NCI-H2171 (cell line): ENCODE measurements at regions not wholly inside any gene's neighbourhood (a gene's known extent, or its start where the extent isn't known, plus 50 kb on each side); places are given as distances from the start of the nearest gene placed in this dataset.
"Not testable (repeated sequence)": the region's sequence is repeated elsewhere in the genome, so short reads cannot be mapped to it uniquely, and the experiment has no call there.

ENCODE experiments used
- DNase-seq: peaks from one replicate; lab custom pipeline; 2025; lab: John Stamatoyannopoulos, UW

DNA sequence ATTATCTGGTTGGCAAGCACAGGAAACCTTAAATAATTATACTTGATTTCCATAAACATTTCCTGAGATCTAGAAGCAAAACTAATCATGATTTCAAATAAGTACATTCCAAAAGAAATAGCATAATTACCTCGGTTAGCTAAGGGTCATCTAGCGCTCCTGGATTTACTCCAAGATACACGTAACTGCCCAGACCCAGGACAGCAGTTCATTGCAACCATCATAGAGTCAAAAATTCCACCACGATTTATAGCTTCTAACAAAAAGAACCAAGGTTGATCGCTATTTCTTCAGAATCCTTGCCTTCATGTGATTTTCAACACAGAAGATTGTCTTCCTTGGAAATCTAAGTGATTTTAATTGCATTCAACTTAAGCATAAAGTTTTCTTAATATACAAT, 1235.5 kb upstream of the TENM3 start:
- DNase-seq, result no peak

DNA sequence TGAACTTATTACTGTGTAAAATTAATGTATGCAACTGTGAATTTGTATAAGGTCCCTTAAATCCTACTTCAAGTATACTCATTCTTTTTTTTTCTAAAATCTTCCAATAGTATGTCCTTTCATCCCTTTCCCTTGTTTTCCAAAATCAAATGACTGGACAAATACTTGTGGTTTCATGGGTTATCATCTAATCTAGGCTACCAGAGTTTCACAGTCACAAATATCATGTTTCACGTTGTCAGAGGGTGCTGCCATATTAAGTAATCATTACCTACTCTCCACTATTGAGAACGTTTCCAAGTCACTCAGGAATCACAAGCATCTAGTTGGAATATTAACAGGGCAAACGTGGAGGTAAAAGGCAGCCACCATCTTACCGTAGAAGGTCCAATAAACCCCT, 1235.0 kb upstream of the TENM3 start:
- DNase-seq, result no peak

DNA sequence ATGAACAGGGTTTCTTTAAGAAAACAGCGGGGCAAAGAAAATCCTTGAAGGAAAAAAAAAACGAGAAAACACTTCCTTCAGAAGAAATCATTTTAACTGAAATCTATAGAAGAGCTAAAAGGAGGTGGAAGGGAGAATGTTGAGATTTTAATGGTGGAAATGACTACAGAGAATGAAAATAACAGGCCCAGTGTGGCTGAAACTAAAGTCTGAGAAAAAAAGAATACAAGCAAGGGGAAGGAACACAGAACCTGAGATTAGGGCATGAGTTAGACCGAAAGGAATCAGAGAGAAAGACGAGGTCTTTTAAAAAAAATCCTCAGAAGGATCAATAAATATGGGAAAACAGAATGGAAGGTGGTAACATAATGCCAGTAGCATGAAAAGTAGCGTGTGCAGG, 1230.0 kb upstream of the TENM3 start:
- DNase-seq, result no peak

DNA sequence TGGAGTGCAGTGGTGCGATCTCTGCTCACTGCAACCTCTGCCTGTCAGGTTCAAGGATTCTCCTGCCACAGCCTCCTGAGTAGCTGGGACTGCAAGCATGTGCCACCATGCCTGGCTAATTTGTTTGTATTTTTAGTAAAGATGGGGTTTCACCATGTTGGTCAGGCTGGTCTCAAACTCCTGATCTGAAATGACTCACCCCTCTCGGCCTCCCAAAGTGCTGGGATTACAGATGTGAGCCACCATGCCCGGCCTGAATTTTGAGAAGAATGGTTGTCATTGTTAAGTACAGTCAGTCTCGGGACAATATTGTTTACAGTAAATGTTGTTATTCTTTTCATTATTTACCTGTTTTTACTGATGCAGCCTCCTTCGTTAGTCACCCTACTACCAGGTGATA, 1226.2 kb upstream of the TENM3 start:
- no peak for DNase-seq

DNA sequence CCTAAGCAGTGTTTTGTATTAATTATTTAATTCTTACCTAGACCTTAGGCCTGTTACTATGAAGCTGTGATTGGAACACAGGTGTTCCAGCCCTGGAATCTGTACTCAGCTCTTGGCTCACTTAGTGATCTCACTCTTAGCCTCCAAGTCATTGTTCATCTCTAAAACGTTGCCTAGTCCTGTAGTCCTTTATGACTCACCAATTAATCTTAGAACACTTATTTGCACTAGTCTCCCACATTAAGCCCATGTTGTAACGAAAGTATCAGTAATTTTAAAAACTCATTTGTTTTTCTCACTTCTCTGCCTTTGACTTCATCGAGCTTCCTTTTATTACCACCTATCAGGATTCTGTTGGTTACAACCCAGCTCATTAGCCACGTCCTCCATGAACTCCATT, 1224.7 kb upstream of the TENM3 start:
- DNase-seq, result no peak

DNA sequence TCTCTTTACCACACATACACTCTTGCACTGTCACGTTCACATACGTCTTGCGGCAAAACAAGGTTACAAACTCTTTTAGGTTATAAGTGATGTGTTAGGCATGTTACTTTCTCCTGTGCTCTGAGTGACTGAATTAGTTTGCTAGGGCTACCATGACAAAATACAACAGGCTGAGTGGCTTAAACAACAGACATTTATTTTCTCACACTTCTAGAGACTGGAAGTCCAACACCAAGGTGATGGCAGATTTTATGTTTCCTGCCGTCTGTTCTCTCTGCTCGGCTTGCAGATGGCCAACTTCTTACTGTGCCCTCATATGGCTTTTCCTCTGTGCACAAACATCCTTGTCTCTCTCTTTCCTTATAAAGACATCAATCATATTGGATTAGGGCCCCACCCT, 1224.3 kb upstream of the TENM3 start:
- DNase-seq, result no peak

DNA sequence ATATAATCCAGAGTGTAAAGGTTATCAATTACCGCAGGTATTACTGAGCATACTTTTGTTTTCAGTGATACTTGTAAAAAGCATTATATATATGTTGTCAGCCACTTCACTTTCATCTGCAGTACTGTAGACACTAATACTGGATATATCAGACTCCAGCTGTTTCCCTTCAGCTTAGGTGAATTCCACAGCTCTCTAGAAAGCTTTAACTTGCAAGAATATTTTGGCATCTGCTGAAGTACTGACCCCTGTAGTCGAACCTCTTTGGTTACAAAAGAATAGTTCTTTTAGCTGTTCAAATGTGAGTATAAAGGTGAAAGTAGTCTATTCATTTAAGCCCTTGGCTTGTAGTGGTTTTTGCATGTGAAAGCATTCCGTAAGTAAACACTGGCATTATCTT, 1222.7 kb upstream of the TENM3 start:
- DNase-seq, result no peak

DNA sequence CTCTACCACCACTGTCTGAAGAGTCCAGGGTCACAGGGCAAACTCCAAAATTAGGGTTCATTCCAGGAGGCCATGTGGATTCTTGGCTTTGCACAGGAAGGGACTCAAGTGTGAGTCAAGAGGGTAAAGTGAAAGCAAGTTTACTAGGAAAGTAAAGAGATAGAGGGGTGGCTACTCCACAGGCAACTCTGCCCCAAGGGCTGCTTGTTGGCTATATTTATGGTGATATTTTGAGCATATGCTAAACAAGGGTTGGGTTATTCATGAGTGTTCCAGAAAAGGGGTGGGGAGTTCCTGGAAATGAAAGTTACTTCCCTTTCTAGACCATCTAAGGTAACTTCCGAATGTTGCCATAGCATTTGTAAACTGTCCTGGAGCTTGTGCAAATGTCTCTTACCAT, 1222.0 kb upstream of the TENM3 start:
- DNase-seq, result no peak

DNA sequence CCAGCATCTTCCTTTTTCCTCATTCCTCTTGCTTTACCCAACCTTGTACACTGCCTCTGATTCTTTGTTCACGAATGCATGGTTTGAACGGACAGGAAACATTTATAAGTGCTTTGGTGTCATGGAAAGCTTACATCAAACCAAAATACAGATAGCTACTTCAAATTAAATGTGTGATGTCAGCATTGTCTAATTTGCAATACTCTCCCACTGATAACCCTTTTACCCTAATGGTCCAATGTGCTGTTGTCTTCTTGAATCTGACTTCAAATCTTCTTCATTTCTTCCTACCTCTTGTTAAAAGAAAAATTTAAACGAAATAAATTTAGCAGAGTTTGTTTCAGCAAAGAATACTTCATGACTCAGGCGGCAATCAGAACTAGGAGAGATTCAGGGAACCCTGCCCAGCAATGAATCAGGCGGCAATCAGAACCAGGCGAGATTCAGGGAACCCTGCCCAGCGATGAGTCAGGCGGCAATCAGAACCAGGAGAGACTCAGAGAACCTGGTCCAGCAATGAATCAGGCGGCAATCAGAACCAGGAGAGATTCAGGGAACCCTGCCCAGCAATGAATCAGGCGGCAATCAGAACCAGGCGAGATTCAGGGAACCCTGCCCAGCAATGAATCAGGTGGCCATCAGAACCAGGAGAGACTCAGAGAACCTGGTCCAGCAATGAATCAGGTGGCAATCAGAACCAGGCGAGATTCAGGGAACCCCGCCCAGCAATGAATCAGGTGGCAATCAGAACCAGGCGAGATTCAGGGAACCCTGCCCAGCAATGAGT, 1212.9 kb upstream of the TENM3 start:
- not testable (repeated sequence) for DNase-seq

DNA sequence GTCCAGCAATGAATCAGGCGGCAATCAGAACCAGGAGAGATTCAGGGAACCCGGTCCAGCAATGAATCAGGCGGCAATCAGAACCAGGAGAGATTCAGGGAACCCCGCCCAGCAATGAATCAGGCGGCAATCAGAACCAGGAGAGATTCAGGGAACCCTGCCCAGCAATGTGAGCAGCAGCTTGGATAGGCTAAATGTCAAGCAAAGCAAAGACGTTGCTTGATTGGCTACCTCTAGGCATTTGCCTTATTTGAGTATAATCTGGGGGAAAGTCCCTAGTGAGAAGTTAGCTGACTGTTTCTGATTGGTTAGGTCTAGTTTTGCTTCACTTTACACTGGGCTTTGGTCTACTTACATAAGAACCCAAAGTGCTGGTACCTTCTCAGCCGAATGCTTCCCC, 1212.2 kb upstream of the TENM3 start:
- no peak for DNase-seq

DNA sequence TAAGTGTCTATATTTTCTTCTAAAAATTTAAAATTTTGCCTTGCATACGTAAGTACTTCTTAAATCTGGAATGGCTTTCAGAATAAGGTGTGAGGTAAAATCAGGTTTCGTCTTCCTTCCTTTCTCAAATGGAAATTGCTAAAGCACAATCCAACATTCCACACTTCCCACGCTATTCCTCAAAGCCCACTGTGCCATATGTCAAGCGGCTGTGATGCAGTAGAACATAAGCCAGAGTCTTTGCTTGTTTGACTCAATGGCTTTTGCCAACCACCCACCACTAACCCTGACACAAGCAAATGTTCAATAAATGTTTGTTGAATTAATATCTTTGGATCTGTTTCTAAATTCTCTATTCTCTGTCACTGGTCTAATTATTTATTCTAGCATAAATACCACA, 1199.7 kb upstream of the TENM3 start:
- DNase-seq, result no peak

DNA sequence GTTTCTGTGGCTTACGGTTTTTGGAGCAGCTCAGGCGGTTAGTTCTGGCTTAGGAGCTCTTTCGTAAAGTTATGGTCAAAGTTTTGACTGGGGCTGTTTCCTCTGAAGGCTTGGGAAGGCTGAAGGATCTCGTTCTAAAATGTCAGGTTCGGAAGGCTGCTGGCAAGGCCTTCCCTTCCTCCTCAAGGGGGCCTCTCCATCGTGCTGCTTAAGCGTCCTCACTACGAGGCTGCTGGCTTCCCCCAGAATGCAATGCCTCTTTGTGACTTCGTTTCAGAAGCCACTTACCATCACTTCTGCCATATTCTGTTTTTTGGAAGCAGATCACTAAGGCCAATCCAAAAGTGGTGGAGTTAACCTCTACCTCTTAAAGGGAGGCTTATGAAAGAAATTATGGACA, 1196.4 kb upstream of the TENM3 start:
- no peak for DNase-seq

DNA sequence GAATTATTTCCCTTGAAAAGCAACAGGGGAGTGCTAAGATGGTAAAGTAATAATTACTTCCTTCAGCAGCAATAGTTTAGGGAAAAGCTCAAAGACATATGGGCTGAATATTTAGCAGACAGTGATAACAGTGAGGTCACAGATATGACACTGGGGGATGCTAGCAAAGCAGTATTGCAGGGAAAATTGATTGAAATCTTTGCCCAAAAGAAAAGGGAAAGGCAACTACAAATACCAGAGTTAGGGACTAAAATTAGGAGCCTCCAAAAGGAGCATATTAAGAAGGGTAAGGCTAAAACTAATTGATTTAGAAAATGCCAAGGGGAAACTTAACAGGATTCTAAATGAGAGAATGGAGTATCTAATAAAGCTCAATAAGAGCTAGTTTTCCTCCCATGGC, 1191.3 kb upstream of the TENM3 start:
- no peak for DNase-seq

DNA sequence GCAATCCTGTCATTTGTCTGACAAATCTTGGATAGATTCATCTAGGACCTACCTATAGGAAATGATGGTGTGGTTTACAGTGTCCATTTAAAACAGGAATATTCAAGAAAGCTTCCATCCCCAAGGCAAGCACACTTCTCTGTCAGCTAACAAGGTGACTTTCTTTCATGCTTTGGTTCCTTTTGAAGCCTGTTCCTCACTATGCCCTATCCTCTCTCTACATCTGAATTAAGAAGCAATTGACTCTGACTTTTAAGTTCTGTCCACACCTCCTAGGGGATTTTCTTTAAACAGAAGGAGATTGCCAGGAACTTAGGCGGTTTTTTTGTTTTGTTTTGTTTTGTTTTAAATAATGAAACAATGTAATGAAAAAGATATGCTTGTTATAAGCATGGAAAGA, 1181.4 kb upstream of the TENM3 start:
- no peak for DNase-seq

DNA sequence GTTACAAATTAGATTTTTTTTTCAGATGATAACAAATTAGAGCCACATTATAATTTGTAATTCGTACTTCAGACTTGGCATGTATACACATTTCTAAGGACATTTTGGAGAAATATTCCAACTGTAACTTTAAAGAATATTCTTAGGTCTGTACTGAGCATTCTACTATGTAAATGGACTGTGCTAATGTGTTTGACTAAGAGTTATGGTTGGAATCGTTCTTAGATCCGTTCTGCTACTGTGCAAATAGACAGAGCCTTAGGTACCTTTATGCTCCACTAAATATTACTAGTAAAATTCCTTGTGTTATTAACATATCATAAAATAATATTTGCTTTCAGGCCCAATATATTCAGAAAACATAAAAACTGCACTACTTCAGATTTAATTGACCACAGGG, 1180.0 kb upstream of the TENM3 start:
- DNase-seq, result no peak

DNA sequence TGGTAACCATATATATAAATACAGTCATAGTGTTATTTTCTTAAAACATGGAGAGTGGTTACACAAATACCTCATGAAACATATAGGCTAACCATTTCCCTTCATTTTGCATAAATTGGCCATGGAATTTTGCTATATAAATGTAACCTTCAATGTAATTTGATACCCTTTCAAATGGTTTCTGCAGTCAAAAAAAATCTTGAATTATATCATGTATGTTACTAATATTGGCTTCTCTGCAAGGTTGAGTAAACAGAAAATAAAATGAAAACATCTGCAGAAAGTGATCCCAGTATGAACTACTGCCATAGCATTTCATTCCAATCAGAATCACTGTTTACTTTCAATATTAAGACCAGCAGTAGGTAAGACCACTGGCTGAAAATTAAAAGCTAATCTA, 1165.9 kb upstream of the TENM3 start:
- DNase-seq, result no peak

DNA sequence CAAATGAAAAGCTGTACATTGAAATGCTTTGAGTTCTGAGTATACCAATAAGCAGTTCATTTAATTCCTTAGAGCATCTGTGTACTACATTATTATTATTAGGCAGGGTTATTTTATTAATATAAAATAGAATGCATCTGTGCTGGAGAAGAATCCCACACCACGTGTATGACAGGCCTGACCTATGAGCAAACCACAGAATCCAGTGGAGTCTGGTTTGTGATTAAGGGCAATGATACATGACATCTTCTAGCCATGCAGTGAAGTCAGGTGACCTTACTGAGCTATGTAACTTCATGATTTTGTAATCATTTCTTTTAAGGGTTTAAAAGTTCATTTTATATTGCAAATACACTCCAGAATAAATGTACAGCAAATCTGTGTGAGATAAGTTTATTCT, 1165.0 kb upstream of the TENM3 start:
- no peak for DNase-seq

DNA sequence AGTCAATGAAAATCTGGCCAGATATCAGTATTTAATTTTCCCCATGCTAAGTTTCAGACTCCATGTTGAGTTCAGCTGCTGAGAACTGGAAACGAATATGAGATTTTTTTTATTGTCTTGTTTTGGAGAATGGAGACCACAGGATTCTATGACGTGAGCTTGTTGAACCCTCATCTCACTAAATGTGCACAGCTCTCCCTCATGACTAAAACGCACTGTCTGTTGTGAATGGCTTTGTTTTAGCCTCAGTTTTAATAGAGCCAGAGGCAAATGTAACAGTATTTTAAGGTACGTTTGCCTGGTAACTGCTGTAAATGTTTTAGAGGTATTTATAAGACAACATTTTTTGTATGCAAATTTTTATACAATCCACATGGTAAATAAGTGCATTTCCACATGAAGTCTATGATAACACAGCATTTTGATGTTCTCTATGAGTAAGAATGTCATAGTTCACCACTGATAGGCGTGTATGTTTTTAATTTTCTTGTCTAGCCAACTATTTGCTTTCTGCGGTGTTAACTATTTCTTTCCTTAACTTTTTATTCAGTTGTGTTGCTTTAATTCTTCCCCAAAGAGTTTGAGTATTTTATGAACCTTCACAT, 1159.3 kb upstream of the TENM3 start:
- no peak for DNase-seq

DNA sequence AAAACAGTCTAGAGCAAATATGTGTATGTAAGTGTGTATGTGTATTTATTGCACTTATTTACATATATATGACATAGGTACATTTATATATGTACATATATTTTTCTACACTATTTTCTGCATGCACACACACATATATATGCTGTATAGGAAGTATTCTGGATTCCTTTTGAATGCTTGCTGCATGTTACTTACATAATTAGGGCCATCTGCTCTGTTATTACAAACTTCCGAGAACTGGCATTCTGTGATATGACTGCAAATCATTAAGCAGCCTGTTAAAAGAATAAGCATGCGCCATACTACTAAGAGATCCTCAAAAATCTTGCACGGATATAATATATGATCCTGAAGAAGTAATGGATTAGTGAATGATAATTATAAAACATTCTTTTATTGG, 1157.6 kb upstream of the TENM3 start:
- DNase-seq, result no peak

DNA sequence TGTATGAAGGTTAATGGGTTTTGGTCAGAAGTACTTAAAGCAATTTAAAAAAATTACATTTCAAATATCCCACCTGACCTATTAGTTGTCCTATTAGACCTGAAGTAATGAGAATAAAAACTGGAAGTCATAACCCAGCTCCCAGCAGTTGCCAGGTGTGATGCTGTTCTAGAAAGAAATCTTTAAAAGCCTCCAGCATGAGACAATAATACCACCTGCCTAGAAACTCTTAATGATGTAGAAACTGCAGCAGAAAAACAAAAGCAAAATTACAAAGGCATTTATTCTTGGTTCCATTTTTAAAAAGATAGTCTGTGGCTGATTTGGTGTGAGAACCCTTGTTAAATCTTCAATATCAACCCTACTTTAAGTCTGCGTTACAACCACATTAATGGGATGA, 1137.7 kb upstream of the TENM3 start:
- DNase-seq, result no peak

DNA sequence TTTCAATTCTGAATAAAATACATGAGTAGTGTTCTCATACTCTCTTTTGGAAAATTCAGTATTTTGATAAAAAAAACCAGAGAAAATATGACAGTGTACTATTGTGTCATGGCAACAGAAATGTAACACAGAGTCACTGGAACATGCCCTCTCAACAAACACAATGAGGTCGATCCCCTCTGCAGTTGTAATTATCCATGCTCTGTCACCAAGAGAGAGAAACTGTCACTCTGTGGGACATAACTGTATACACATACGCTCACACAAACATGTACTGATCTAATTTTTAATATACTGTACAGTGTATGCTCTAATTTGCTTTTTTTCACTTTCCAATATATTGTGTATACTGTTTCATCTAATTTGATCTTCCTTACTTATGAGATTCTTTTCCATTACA, 1136.8 kb upstream of the TENM3 start:
- DNase-seq, result no peak

DNA sequence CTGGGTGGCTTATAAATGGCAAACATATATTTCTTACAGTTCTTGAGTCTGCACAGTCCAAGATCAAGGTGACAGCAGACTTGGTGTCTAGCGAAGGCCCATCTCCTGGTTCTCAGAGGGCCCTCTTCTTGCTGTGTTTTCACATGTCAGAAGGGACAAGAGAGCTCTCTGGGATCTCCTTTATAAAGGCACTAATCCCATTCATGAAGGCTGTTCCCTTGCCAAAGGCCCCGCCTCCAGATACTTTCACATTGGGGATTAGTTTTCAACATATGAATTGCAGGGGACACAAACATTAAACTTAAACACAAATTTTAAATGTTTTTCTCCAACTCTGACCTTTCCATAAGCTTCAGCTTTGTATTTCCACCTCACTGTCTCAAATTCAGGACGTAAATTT, 1135.0 kb upstream of the TENM3 start:
- DNase-seq, result no peak

DNA sequence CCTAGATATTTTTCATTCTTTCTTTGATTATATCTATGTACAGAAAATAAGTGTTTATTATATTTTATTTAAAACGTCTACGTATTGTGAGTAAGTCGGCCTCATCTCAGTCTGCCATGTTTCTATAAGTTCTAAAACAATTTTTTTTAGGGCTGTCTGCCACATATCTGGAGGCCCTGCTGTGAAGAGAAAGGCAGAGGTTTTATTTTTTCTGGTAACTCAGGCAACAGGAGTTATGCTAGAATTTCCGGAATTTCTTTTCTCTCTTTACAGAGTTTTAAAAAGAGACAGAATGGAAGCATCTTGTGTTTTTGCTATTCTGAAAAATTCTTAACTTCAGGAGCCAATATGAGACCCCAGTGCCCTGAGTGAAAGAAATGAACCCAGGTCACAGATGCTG, 1124.0 kb upstream of the TENM3 start:
- DNase-seq, result no peak

DNA sequence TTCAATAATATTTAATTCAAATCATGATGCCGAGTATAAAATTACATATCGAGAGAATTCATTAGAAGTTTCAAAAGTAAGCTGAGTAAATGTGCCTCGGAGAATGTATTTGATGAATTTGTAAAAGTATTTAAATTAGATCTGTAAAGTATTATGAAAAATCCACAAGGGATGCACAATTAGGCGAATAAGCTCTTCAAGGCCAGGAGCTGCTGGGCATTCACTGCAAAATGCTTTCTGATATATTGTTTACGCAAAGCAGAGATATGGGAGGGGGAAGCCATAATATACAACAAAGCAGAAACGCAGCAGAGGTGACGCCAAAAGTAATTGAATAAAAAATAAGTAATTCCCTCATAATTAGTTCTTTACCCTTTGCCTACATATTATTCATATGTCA, 1121.5 kb upstream of the TENM3 start:
- DNase-seq, result no peak
